ENCODE measurements at regions not wholly inside any gene's neighbourhood (a gene's known extent, or its start where the extent isn't known, plus 50 kb on each side); places are given as distances from the start of the nearest gene placed in this dataset.
A peak's percentile ranks its signal among the peaks of the same experiment; 100 is the strongest.

- Histone ChIP-seq H2BK15ac (ENCODE audit: low read length) (no peak overlapping the region), H2BK5ac (ENCODE audit: low read depth, low read length) (no peak overlapping the region), H2BK12ac (ENCODE audit: low read depth, low read length) (no peak overlapping the region), H3K18ac (ENCODE audit: extremely low read depth, low read length) (no peak overlapping the region), H4K20me1 (replicated peaks in 1 of 2; ENCODE audit: control insufficient read depth in 1 of 2, insufficient read depth in 2 of 2, low read length in 2 of 2) (no peaks in the 10 kb centered on the region), H4K8ac (ENCODE audit: extremely low read depth, insufficient read depth, low read length) (no peak overlapping the region), H3K14ac (ENCODE audit: insufficient read length) (no peak overlapping the region), H2AK5ac (ENCODE audit: low read depth, low read length) (no peak overlapping the region), H3K4me3 (ENCODE audit: extremely low read depth in 1 of 4, insufficient read depth in 2 of 4, low read depth in 3 of 4, low read length in 4 of 4) (no peak overlapping the region), H3K79me1 (ENCODE audit: low read depth, low read length) (no peaks in the 10 kb centered on the region), H3K4me1 (replicated peaks in 1 of 4; ENCODE audit: control insufficient read depth in 3 of 4, insufficient read depth in 4 of 4, low read length in 3 of 4) (peaks cover 0 to 2% (median 0%) of the 10 kb centered on the region in 4 experiments; a peak in 1 of 7 replicates), H3K23ac (ENCODE audit: insufficient read length) (no peak overlapping the region), H2BK120ac (replicated peaks; ENCODE audit: low read depth, low read length) (no peak overlapping the region), H3K79me2 (ENCODE audit: control insufficient read depth in 1 of 2, insufficient read depth in 2 of 2, low read length in 2 of 2) (no peaks in the 10 kb centered on the region), H3K27me3 (replicated peaks in 1 of 4; ENCODE audit: control insufficient read depth in 3 of 4, extremely low read depth in 1 of 4, insufficient read depth in 3 of 4, low read length in 3 of 4) (no peaks in the 10 kb centered on the region), H3K27ac (ENCODE audit: low read depth, low read length) (no peak overlapping the region), H3K9ac (replicated peaks in 1 of 4; ENCODE audit: extremely low read depth in 1 of 4, low read depth in 3 of 4, low read length in 3 of 4) (no peak overlapping the region), H4K91ac (replicated peaks; ENCODE audit: insufficient read length, low read length) (no peak overlapping the region), H3K4ac (replicated peaks; ENCODE audit: insufficient read length, low read depth, low read length) (no peak overlapping the region), H2BK20ac (ENCODE audit: low read length) (no peak overlapping the region), H3K4me2 (ENCODE audit: insufficient read depth in 1 of 2, low read depth in 2 of 2, low read length in 2 of 2) (no peak overlapping the region), H3K9me3 (ENCODE audit: insufficient read depth in 2 of 2, low read depth in 1 of 2, low read length in 1 of 2) (peaks cover 5 to 6% of the 10 kb centered on the region in 2 experiments; a peak in 2 of 4 replicates), H3K36me3 (ENCODE audit: control insufficient read depth in 2 of 4, insufficient read depth in 4 of 4, low read length in 3 of 4) (no peaks in the 10 kb centered on the region), H4K5ac (ENCODE audit: insufficient read length, low read depth, low read length) (no peak overlapping the region), H2AFZ (ENCODE audit: low read length) (no peak overlapping the region), H3K23me2 (ENCODE audit: low read depth, low read length) (no peaks in the 10 kb centered on the region), H3K56ac (replicated peaks; ENCODE audit: insufficient read length, low read depth, low read length) (no peak overlapping the region)
- ChIA-PET POLR2A (ENCODE audit: partially characterized antibody) (interaction anchor here (1.3 kb wide), 1 partner anchor 45 kb away, joined by 3 read pairs; no protein-coding TSS in a partner anchor), CTCF (ENCODE audit: partially characterized antibody) (interaction anchor here (0.5 to 2.5 kb wide), 9 partner anchors 9 to 609 kb away, joined by 3 to 7 read pairs (median 4); no protein-coding TSS in a partner anchor)
- TF ChIP-seq TAF1 (IDR thresholded peaks at IDR 0.05; ENCODE audit: low read depth, low read length), result no peak
- TF ChIP-seq RAD21 (IDR thresholded peaks at IDR 0.05 in 1 of 2, conservative IDR thresholded peaks at IDR 0.05 in 1 of 2; ENCODE audit: low read depth in 2 of 2, low read length in 2 of 2), result peak; percentile 56 to 64
- TF ChIP-seq YY1 (IDR thresholded peaks at IDR 0.05; ENCODE audit: low read depth, low read length), result peak; percentile 43; the same call in 1 of the 2 replicates
- TF ChIP-seq, protein P1, sequence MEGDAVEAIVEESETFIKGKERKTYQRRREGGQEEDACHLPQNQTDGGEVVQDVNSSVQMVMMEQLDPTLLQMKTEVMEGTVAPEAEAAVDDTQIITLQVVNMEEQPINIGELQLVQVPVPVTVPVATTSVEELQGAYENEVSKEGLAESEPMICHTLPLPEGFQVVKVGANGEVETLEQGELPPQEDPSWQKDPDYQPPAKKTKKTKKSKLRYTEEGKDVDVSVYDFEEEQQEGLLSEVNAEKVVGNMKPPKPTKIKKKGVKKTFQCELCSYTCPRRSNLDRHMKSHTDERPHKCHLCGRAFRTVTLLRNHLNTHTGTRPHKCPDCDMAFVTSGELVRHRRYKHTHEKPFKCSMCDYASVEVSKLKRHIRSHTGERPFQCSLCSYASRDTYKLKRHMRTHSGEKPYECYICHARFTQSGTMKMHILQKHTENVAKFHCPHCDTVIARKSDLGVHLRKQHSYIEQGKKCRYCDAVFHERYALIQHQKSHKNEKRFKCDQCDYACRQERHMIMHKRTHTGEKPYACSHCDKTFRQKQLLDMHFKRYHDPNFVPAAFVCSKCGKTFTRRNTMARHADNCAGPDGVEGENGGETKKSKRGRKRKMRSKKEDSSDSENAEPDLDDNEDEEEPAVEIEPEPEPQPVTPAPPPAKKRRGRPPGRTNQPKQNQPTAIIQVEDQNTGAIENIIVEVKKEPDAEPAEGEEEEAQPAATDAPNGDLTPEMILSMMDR (IDR thresholded peaks at IDR 0.05; ENCODE audit: control extremely low read depth in 1 of 3, insufficient read depth in 1 of 3, low read depth in 1 of 3, low read length in 3 of 3), result peak in 2 of 3 experiments; percentile 53 to 55; a peak in 3 of 4 replicates
- WGBS, 2 experiments (ENCODE audit: extremely low coverage in 1 of 2, insufficient coverage in 1 of 2, insufficient read length in 1 of 2, insufficient replicate concordance in 2 of 2, low coverage in 1 of 2, low lambda C conversion rate in 2 of 2, missing lambda C conversion rate in 1 of 2), result 67% methylated on average over 1 of the region's 1 CpG; no CpG with 5 or more reads in 1 of the 2 experiments
- DNase-seq (ENCODE audit: low read depth in 1 of 2, low spot score in 2 of 2) (peak in 1 of 2 experiments; percentile 23), FAIRE-seq (peak; percentile 7)
Observed at GRCh38 chr9:87107072-87107471, 159.8 kb upstream of the GAS1 start.
